MCF 10A (cell line): ENCODE measurements at regions not wholly inside any gene's neighbourhood (a gene's known extent, or its start where the extent isn't known, plus 50 kb on each side); places are given as distances from the start of the nearest gene placed in this dataset.

ENCODE experiments used
- BruUV-seq: library from RNA; stranded (reverse); fragments of 400-500 nt; replicated peaks from 2 replicates; lab custom pipeline; 2021; lab: Mats Ljungman, UMichigan
- CTCF ChIA-PET: fragments of 300-600 bp; sonication (Branson Sonifier 250); formaldehyde crosslinking; extraction: SDS; loops from one replicate; lab custom pipeline; 2021; ENCODE audit warnings: antibody characterized with exemption, inconsistent platforms; lab: Yijun Ruan, JAX
- POLR2A ChIA-PET: fragments of 300-600, 350-650 bp; sonication (Branson Sonifier 250); formaldehyde crosslinking; extraction: SDS; loops from one replicate; lab custom pipeline; 2020; ENCODE audit warnings: antibody characterized with exemption, inconsistent platforms; lab: Yijun Ruan, JAX
- DNase-seq: peaks from one replicate; pipeline ENCODE4 v3.0.0-alpha.2; 2018; ENCODE audit not compliant: unreplicated experiment
- H3K27ac Mint-ChIP-seq: one replicate; pipeline ENCODE4 v1.8.0; 2022; ENCODE audit warnings: mild to moderate bottlenecking, low read depth, mixed read lengths; ENCODE audit not compliant: unreplicated experiment
- H3K27me3 Mint-ChIP-seq: one replicate; pipeline ENCODE4 v1.8.0; 2022; ENCODE audit warnings: mixed read lengths; ENCODE audit not compliant: insufficient read depth, unreplicated experiment
- H3K36me3 Mint-ChIP-seq: one replicate; pipeline ENCODE4 v1.8.0; 2022; ENCODE audit warnings: mild to moderate bottlenecking, moderate library complexity, mixed read lengths; ENCODE audit not compliant: insufficient read depth, unreplicated experiment
- H3K4me1 Mint-ChIP-seq: one replicate; pipeline ENCODE4 v1.8.0; 2022; ENCODE audit warnings: mixed read lengths; ENCODE audit not compliant: insufficient read depth, unreplicated experiment
- H3K4me3 Mint-ChIP-seq: one replicate; pipeline ENCODE4 v1.8.0; 2022; ENCODE audit warnings: mild to moderate bottlenecking, moderate library complexity, mixed read lengths; ENCODE audit not compliant: unreplicated experiment
- H3K9me3 Mint-ChIP-seq: one replicate; pipeline ENCODE4 v1.8.0; 2022; ENCODE audit warnings: mixed read lengths; ENCODE audit not compliant: unreplicated experiment
- intact Hi-C: fragments of 100-400 bp; cut with micrococcal nuclease; formaldehyde crosslinking; loops from 2 replicates; pipeline ENCODE4 v1.14.1; 2022
- TF ChIP-seq, protein P1 (sequence below): fragments of 200-600 bp; IDR thresholded peaks from one replicate; pipeline ENCODE4 v1.8.0; 2022; ENCODE audit warnings: antibody characterized with exemption, mild to moderate bottlenecking; ENCODE audit not compliant: unreplicated experiment

GRCh38 chr6:40732878-40733277 lies 145.7 kb upstream of the LRFN2 start:
- no peak overlapping the region for H3K4me3 Mint-ChIP-seq
- ChIA-PET POLR2A (no interaction called here), CTCF (interaction anchor here (0.7 kb wide), 1 partner anchor 102 kb away, joined by 4 read pairs; no protein-coding TSS in a partner anchor)
- no peaks in the 10 kb centered on the region for H3K27me3 Mint-ChIP-seq
- H3K27ac Mint-ChIP-seq: no peak overlapping the region
- TF ChIP-seq, protein P1, sequence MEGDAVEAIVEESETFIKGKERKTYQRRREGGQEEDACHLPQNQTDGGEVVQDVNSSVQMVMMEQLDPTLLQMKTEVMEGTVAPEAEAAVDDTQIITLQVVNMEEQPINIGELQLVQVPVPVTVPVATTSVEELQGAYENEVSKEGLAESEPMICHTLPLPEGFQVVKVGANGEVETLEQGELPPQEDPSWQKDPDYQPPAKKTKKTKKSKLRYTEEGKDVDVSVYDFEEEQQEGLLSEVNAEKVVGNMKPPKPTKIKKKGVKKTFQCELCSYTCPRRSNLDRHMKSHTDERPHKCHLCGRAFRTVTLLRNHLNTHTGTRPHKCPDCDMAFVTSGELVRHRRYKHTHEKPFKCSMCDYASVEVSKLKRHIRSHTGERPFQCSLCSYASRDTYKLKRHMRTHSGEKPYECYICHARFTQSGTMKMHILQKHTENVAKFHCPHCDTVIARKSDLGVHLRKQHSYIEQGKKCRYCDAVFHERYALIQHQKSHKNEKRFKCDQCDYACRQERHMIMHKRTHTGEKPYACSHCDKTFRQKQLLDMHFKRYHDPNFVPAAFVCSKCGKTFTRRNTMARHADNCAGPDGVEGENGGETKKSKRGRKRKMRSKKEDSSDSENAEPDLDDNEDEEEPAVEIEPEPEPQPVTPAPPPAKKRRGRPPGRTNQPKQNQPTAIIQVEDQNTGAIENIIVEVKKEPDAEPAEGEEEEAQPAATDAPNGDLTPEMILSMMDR: no peak
- no peak for DNase-seq
- H3K9me3 Mint-ChIP-seq: no peaks in the 10 kb centered on the region
- H3K4me1 Mint-ChIP-seq: no peaks in the 10 kb centered on the region
- H3K36me3 Mint-ChIP-seq: no peaks in the 10 kb centered on the region
- BruUV-seq: no TSS peak
- intact Hi-C loops: no loop called here

- POLR2A ChIA-PET: no interaction called here
- no peaks in the 10 kb centered on the region for H3K36me3 Mint-ChIP-seq
- TF ChIP-seq, protein P1: no peak
- no TSS peak for BruUV-seq
- CTCF ChIA-PET: no interaction called here
- H3K9me3 Mint-ChIP-seq: peaks cover 7% of the 10 kb centered on the region
- no peaks in the 10 kb centered on the region for H3K27me3 Mint-ChIP-seq
- no peak overlapping the region for H3K27ac Mint-ChIP-seq
- no peak for DNase-seq
- intact Hi-C loops: no loop called here
- no peaks in the 10 kb centered on the region for H3K4me1 Mint-ChIP-seq
- no peak overlapping the region for H3K4me3 Mint-ChIP-seq
Observed at GRCh38 chr6:40728643-40729042, 141.5 kb upstream of the LRFN2 start.

DNA sequence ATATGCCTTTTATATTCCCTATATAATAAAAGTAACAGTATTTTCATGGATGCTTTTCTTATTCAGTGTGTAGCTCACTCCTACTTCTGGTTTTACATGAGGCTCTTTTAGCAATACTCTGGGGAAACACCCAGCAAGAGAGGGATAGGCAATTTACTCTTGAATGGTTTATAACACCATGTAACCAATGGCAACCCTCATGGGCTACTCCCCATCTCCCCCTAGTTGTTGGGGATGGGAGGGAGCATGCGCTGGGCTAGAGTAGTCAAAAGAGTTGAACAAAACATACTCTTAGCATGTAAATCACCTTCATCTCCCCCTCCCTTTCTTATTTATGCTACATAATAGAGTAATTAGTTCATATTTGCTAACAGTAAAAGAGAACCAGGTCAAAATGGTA lies 140.1 kb upstream of the LRFN2 start:
- peaks cover 17% of the 10 kb centered on the region for H3K9me3 Mint-ChIP-seq
- H3K4me3 Mint-ChIP-seq: no peak overlapping the region
- intact Hi-C loops: no loop called here
- CTCF ChIA-PET: no interaction called here
- no peaks in the 10 kb centered on the region for H3K4me1 Mint-ChIP-seq
- no peaks in the 10 kb centered on the region for H3K27me3 Mint-ChIP-seq
- BruUV-seq: no TSS peak
- no peak for DNase-seq
- H3K27ac Mint-ChIP-seq: no peak overlapping the region
- no peaks in the 10 kb centered on the region for H3K36me3 Mint-ChIP-seq
- TF ChIP-seq, protein P1: no peak
- POLR2A ChIA-PET: no interaction called here

DNA sequence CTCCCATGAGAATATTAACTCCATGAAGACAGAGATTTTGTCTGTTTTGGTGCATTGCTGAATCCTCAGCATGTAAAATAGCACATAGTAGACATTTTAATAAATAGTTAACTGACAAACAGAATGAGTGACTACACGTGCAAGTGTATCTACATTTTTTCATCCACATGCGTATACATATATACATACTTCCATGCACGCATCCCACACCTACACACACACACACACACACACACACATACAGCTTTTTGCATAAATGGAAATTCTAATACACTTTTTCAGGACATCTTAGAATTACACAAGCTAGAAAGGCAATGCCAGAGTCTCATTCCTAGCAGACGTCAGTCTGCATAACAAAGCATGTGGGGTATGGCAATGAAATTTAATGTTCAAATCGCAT lies 139.7 kb upstream of the LRFN2 start:
- POLR2A ChIA-PET: no interaction called here
- H3K27ac Mint-ChIP-seq: no peak overlapping the region
- intact Hi-C loops: no loop called here
- DNase-seq: no peak
- TF ChIP-seq, protein P1: no peak
- CTCF ChIA-PET: no interaction called here
- no peaks in the 10 kb centered on the region for H3K4me1 Mint-ChIP-seq
- no peak overlapping the region for H3K4me3 Mint-ChIP-seq
- H3K27me3 Mint-ChIP-seq: no peaks in the 10 kb centered on the region
- BruUV-seq: no TSS peak
- peaks cover 17% of the 10 kb centered on the region for H3K9me3 Mint-ChIP-seq
- no peaks in the 10 kb centered on the region for H3K36me3 Mint-ChIP-seq
